ENCODE measurements at regions not wholly inside any gene's neighbourhood (a gene's known extent, or its start where the extent isn't known, plus 50 kb on each side); places are given as distances from the start of the nearest gene placed in this dataset.

DNA sequence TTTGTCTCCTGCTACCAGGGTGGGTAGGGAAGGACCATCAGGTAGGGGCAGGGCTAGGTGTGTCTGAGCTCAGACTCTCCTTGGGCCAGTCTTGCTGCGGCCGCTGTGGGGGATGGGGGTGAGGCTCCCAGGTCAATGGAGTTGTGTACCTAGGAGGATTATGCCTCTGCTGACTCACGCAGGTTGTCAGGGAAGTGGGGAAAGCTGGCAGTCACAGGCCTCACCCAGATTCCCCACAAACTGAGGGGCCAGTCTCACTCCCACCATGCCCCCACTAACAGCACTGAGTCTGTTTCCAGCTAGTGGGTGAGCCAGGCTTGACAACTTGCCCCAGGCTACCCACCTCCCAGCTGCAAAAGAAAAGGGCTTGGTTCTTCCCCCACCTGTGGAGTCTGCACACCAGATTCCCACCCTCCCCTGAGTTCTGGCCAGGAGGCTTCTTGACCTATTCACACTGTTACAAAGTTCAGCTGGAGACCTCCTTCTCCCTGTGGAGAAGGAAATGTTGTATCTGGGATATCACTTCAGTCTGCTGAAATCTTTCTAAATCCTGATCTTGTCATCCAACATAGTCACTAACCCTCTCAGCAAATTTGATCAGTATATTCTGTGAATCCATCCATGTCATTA is 69.2 kb upstream of the GJA8 start:
- no peak for TF ChIP-seq ZNF292 (tag by site-specific recombination; IDR thresholded peaks at IDR 0.05; ENCODE audit: borderline replicate concordance, low read depth)
- no peak for TF ChIP-seq ZFP3 (tag by site-specific recombination; IDR thresholded peaks at IDR 0.05; ENCODE audit: low read depth)
- no peak for TF ChIP-seq ZNF629 (tag by site-specific recombination; IDR thresholded peaks at IDR 0.05)
- TF ChIP-seq, protein P1, sequence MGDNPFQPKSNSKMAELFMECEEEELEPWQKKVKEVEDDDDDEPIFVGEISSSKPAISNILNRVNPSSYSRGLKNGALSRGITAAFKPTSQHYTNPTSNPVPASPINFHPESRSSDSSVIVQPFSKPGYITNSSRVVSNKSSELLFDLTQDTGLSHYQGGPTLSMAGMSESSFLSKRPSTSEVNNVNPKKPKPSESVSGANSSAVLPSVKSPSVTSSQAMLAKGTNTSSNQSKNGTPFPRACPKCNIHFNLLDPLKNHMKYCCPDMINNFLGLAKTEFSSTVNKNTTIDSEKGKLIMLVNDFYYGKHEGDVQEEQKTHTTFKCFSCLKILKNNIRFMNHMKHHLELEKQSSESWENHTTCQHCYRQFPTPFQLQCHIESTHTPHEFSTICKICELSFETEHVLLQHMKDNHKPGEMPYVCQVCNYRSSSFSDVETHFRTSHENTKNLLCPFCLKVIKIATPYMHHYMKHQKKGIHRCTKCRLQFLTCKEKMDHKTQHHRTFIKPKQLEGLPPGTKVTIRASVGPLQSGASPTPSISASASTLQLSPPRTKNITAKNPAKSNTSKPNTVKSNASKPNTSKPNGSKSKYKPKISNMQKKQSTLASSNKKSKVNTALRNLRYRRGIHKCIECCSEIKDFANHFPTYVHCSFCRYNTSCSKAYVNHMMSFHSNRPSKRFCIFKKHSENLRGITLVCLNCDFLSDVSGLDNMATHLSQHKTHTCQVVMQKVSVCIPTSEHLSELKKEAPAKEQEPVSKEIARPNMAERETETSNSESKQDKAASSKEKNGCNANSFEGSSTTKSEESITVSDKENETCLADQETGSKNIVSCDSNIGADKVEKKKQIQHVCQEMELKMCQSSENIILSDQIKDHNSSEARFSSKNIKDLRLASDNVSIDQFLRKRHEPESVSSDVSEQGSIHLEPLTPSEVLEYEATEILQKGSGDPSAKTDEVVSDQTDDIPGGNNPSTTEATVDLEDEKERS (tag by site-specific recombination; IDR thresholded peaks at IDR 0.05): no peak
- TF ChIP-seq, protein P2, sequence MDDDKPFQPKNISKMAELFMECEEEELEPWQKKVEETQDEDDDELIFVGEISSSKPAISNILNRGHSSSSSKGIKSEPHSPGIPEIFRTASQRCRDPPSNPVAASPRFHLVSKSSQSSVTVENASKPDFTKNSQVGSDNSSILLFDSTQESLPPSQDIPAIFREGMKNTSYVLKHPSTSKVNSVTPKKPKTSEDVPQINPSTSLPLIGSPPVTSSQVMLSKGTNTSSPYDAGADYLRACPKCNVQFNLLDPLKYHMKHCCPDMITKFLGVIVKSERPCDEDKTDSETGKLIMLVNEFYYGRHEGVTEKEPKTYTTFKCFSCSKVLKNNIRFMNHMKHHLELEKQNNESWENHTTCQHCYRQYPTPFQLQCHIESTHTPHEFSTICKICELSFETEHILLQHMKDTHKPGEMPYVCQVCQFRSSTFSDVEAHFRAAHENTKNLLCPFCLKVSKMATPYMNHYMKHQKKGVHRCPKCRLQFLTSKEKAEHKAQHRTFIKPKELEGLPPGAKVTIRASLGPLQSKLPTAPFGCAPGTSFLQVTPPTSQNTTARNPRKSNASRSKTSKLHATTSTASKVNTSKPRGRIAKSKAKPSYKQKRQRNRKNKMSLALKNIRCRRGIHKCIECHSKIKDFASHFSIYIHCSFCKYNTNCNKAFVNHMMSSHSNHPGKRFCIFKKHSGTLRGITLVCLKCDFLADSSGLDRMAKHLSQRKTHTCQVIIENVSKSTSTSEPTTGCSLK (tag by site-specific recombination; IDR thresholded peaks at IDR 0.05): no peak
- TF ChIP-seq GLI4 (tag by site-specific recombination; IDR thresholded peaks at IDR 0.05): no peak
- TF ChIP-seq, protein P3, sequence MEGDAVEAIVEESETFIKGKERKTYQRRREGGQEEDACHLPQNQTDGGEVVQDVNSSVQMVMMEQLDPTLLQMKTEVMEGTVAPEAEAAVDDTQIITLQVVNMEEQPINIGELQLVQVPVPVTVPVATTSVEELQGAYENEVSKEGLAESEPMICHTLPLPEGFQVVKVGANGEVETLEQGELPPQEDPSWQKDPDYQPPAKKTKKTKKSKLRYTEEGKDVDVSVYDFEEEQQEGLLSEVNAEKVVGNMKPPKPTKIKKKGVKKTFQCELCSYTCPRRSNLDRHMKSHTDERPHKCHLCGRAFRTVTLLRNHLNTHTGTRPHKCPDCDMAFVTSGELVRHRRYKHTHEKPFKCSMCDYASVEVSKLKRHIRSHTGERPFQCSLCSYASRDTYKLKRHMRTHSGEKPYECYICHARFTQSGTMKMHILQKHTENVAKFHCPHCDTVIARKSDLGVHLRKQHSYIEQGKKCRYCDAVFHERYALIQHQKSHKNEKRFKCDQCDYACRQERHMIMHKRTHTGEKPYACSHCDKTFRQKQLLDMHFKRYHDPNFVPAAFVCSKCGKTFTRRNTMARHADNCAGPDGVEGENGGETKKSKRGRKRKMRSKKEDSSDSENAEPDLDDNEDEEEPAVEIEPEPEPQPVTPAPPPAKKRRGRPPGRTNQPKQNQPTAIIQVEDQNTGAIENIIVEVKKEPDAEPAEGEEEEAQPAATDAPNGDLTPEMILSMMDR (tag by site-specific recombination; IDR thresholded peaks at IDR 0.05): no peak
- TF ChIP-seq, protein P4, sequence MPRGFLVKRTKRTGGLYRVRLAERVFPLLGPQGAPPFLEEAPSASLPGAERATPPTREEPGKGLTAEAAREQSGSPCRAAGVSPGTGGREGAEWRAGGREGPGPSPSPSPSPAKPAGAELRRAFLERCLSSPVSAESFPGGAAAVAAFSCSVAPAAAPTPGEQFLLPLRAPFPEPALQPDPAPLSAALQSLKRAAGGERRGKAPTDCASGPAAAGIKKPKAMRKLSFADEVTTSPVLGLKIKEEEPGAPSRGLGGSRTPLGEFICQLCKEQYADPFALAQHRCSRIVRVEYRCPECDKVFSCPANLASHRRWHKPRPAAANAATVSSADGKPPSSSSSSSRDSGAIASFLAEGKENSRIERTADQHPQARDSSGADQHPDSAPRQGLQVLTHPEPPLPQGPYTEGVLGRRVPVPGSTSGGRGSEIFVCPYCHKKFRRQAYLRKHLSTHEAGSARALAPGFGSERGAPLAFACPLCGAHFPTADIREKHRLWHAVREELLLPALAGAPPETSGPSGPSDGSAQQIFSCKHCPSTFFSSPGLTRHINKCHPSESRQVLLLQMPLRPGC (tag by site-specific recombination; IDR thresholded peaks at IDR 0.05): no peak
- TF ChIP-seq BCL11B (tag by site-specific recombination; IDR thresholded peaks at IDR 0.05; ENCODE audit: low read depth): no peak
- TF ChIP-seq, protein P5, sequence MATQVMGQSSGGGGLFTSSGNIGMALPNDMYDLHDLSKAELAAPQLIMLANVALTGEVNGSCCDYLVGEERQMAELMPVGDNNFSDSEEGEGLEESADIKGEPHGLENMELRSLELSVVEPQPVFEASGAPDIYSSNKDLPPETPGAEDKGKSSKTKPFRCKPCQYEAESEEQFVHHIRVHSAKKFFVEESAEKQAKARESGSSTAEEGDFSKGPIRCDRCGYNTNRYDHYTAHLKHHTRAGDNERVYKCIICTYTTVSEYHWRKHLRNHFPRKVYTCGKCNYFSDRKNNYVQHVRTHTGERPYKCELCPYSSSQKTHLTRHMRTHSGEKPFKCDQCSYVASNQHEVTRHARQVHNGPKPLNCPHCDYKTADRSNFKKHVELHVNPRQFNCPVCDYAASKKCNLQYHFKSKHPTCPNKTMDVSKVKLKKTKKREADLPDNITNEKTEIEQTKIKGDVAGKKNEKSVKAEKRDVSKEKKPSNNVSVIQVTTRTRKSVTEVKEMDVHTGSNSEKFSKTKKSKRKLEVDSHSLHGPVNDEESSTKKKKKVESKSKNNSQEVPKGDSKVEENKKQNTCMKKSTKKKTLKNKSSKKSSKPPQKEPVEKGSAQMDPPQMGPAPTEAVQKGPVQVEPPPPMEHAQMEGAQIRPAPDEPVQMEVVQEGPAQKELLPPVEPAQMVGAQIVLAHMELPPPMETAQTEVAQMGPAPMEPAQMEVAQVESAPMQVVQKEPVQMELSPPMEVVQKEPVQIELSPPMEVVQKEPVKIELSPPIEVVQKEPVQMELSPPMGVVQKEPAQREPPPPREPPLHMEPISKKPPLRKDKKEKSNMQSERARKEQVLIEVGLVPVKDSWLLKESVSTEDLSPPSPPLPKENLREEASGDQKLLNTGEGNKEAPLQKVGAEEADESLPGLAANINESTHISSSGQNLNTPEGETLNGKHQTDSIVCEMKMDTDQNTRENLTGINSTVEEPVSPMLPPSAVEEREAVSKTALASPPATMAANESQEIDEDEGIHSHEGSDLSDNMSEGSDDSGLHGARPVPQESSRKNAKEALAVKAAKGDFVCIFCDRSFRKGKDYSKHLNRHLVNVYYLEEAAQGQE (tag by site-specific recombination; IDR thresholded peaks at IDR 0.05): no peak
